Neural crest cell (in vitro differentiated cells): ENCODE measurements at regions not wholly inside any gene's neighbourhood (a gene's known extent, or its start where the extent isn't known, plus 50 kb on each side); places are given as distances from the start of the nearest gene placed in this dataset.
A peak's percentile ranks its signal among the peaks of the same experiment; 100 is the strongest.

Source experiments
- DNase-seq: peaks from one replicate; pipeline ENCODE4 v3.0.0; 2021; ENCODE audit warnings: low read depth, mixed read lengths, low spot score
- H3K27ac Mint-ChIP-seq: one replicate; pipeline ENCODE4 v1.8.0; 2021; ENCODE audit warnings: mild to moderate bottlenecking, mixed read lengths; ENCODE audit not compliant: unreplicated experiment
- H3K27me3 Mint-ChIP-seq: 2 replicates; pipeline ENCODE4 v1.8.0; 2021; ENCODE audit warnings: low read depth, mild to moderate bottlenecking, mixed read lengths
- H3K36me3 Mint-ChIP-seq: 2 replicates; pipeline ENCODE4 v1.8.0; 2021; ENCODE audit warnings: low read depth, mild to moderate bottlenecking, mixed read lengths
- H3K4me1 Mint-ChIP-seq: 2 replicates; pipeline ENCODE4 v1.8.0; 2021; ENCODE audit warnings: mixed read lengths
- H3K4me3 Mint-ChIP-seq: one replicate; pipeline ENCODE4 v1.8.0; 2021; ENCODE audit warnings: mild to moderate bottlenecking, mixed read lengths
- H3K9me3 Mint-ChIP-seq: 2 replicates; pipeline ENCODE4 v1.8.0; 2021; ENCODE audit warnings: mixed read lengths
- CTCF ChIP-seq: fragments of 200-600 bp; sonication (generic); conservative IDR thresholded peaks from 2 replicates; pipeline ENCODE4 v1.5.0; 2021; ENCODE audit warnings: antibody characterized with exemption, mild to moderate bottlenecking

GRCh38 chr9:89749500-89750116 is 144.8 kb downstream of the GADD45G start:
- Mint-ChIP-seq H3K4me1 (peaks cover 51% of the 10 kb centered on the region), H3K9me3 (peaks cover 2% of the 10 kb centered on the region), H3K36me3 (no peaks in the 10 kb centered on the region), H3K4me3 (no peak overlapping the region), H3K27me3 (peaks cover 10% of the 10 kb centered on the region), H3K27ac (no peak overlapping the region)
- no peak for DNase-seq
- TF ChIP-seq CTCF, result no peak

- H3K27ac Mint-ChIP-seq, result peak overlapping the region; percentile 35
- H3K4me1 Mint-ChIP-seq, result peaks cover 51% of the 10 kb centered on the region
- no peak for TF ChIP-seq CTCF
- H3K27me3 Mint-ChIP-seq, result peaks cover 10% of the 10 kb centered on the region
- no peaks in the 10 kb centered on the region for H3K36me3 Mint-ChIP-seq
- H3K4me3 Mint-ChIP-seq, result no peak overlapping the region
- H3K9me3 Mint-ChIP-seq, result peaks cover 2% of the 10 kb centered on the region
- DNase-seq, result no peak
Measured at GRCh38 chr9:89750117-89750791, 145.4 kb downstream of the GADD45G start.

GRCh38 chr9:89751079-89751825 is 146.4 kb downstream of the GADD45G start:
- Mint-ChIP-seq H3K4me3 (no peak overlapping the region), H3K4me1 (peaks cover 45% of the 10 kb centered on the region), H3K36me3 (no peaks in the 10 kb centered on the region), H3K27me3 (peaks cover 12% of the 10 kb centered on the region), H3K27ac (no peak overlapping the region), H3K9me3 (peaks cover 2% of the 10 kb centered on the region)
- no peak for DNase-seq
- no peak for TF ChIP-seq CTCF

- Mint-ChIP-seq H3K4me3 (no peak overlapping the region), H3K27me3 (peaks cover 12% of the 10 kb centered on the region)
- no peak for DNase-seq
Measured at GRCh38 chr9:89752154-89752553, 147.3 kb downstream of the GADD45G start.

More at GRCh38 chr9:89752154-89752553, 147.3 kb downstream of the GADD45G start:
- no peak for TF ChIP-seq CTCF
- no peaks in the 10 kb centered on the region for H3K9me3 Mint-ChIP-seq
- no peaks in the 10 kb centered on the region for H3K36me3 Mint-ChIP-seq
- H3K4me1 Mint-ChIP-seq, result peaks cover 38% of the 10 kb centered on the region
- no peak overlapping the region for H3K27ac Mint-ChIP-seq
